PC-3 (cell line): ENCODE measurements at regions not wholly inside any gene's neighbourhood (a gene's known extent, or its start where the extent isn't known, plus 50 kb on each side); places are given as distances from the start of the nearest gene placed in this dataset.

Source experiments
- ATAC-seq: fragments of 200-7000 bp; cut with Tn5 transposase; 2 replicates; pipeline ENCODE4 v1.9.1; 2020; ENCODE audit warnings: mild to moderate bottlenecking, moderate library complexity
- BruUV-seq: library from RNA; stranded (reverse); fragments of 400-500 nt; replicated peaks from 2 replicates; lab custom pipeline; 2021; lab: Mats Ljungman, UMichigan
- CTCF ChIA-PET: fragments of 300-600 bp; sonication (Branson Sonifier 250); formaldehyde crosslinking; loops from one replicate; lab custom pipeline; 2022; ENCODE audit warnings: antibody characterized with exemption; lab: Charles Lee
- POLR2A ChIA-PET: fragments of 300-600 bp; sonication (Branson Sonifier 250); formaldehyde crosslinking; loops from one replicate; lab custom pipeline; 2022; ENCODE audit warnings: antibody characterized with exemption; ENCODE audit not compliant: unreplicated experiment; lab: Charles Lee
- DNase-seq: peaks from one replicate; pipeline ENCODE4 v3.0.0-alpha.2; 2015
- H2AFZ ChIP-seq: fragments of 300-600 bp; sonication (generic); 2 replicates; pipeline ENCODE4 v1.6.0; 2016; ENCODE audit warnings: antibody characterized with exemption, low read length
- H3F3A ChIP-seq: fragments of 300-600 bp; sonication (generic); one replicate; pipeline ENCODE4 v1.6.0; 2017; ENCODE audit warnings: antibody characterized with exemption, low read length, control low read depth, mild to moderate bottlenecking; ENCODE audit not compliant: unreplicated experiment
- H3K27ac ChIP-seq: fragments of 300-600 bp; sonication (generic); 2 replicates; pipeline ENCODE4 v1.5.1; 2016; ENCODE audit warnings: mild to moderate bottlenecking, low read length
- H3K27me3 ChIP-seq: fragments of 300-600 bp; sonication (generic); 2 replicates; pipeline ENCODE4 v1.6.1; 2016; ENCODE audit warnings: low read length, mixed read lengths
- H3K36me3 ChIP-seq: fragments of 300-600 bp; sonication (generic); 2 replicates; pipeline ENCODE4 v1.6.1; 2016; ENCODE audit warnings: low read depth, mixed run types, low read length, mixed read lengths
- H3K4me1 ChIP-seq: fragments of 300-600 bp; sonication (generic); 2 replicates; pipeline ENCODE4 v1.5.1; 2016; ENCODE audit warnings: low read length; ENCODE audit not compliant: insufficient read depth
- H3K4me2 ChIP-seq: fragments of 300-600 bp; sonication (generic); 2 replicates; pipeline ENCODE4 v1.6.0; 2016; ENCODE audit warnings: low read length
- H3K4me3 ChIP-seq: fragments of 300-600 bp; sonication (generic); 2 replicates; pipeline ENCODE4 v1.5.1; 2016; ENCODE audit warnings: mild to moderate bottlenecking, low read length, mixed read lengths
- H3K79me2 ChIP-seq: fragments of 300-600 bp; sonication (generic); 2 replicates; pipeline ENCODE4 v1.6.1; 2017; ENCODE audit warnings: low read length, mixed read lengths
- H3K9ac ChIP-seq: fragments of 300-600 bp; sonication (generic); 2 replicates; pipeline ENCODE4 v1.6.0; 2016; ENCODE audit warnings: mild to moderate bottlenecking, low read length
- H3K9me2 ChIP-seq: fragments of 300-600 bp; sonication (generic); replicated peaks from 2 replicates; pipeline ENCODE4 v1.6.1; 2016; ENCODE audit warnings: mixed run types, low read length, mixed read lengths
- H3K9me3 ChIP-seq: fragments of 300-600 bp; sonication (generic); 2 replicates; pipeline ENCODE4 v1.6.1; 2016; ENCODE audit warnings: low read length, mixed read lengths
- H4K20me1 ChIP-seq: fragments of 300-600 bp; sonication (generic); 2 replicates; pipeline ENCODE4 v1.6.1; 2016; ENCODE audit warnings: low read length, mixed read lengths
- EZH2 ChIP-seq: fragments of 300-600 bp; sonication (generic); IDR thresholded peaks from one replicate; pipeline ENCODE4 v1.6.1; 2017; ENCODE audit warnings: antibody characterized with exemption, mild to moderate bottlenecking, low read length; ENCODE audit not compliant: unreplicated experiment
- EZH2phosphoT487 ChIP-seq: fragments of 300-600 bp; sonication (generic); IDR thresholded peaks from 2 replicates; pipeline ENCODE4 v1.6.1; 2018; ENCODE audit warnings: mild to moderate bottlenecking, antibody characterized with exemption, low read length, borderline replicate concordance
- intact Hi-C: fragments of 100-400 bp; cut with micrococcal nuclease; formaldehyde crosslinking; loops from 2 replicates; pipeline ENCODE4 v1.9.0; 2023
- TF ChIP-seq, protein P1 (sequence below): fragments of 300-600 bp; sonication (generic); conservative IDR thresholded peaks from 2 replicates; pipeline ENCODE4 v1.5.1; 2017; ENCODE audit warnings: antibody characterized with exemption, low read depth, mild to moderate bottlenecking, low read length

DNA sequence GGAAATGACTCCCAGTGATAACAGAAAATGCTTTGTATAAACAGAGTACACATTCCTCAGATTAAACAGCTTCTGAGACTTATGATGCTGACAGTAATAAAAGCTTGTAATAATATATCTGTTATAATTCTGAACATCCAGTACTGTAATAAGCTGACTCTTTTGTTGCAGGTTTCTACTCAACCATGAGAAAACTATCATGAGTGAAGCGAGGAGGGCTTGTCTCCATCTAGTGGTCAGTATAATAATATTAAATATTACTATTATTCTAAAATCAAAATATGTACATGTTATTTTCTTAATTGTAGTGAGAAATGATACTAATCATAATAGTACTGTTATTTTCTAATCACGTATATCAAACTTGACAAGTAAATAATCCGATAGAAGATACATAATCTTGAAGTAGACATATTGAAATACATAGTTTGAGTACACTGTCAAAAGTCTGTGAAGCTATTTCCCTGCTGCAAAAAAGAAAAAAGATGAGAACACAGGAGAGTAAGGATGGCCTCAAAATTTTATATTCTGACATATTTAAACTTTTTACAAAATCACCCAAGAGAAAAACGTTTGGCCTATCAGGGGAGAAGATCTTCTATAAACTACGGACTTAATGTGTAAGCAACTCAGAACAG is 183.1 kb downstream of the MOXD1 start:
- Histone ChIP-seq H2AFZ (no peak overlapping the region), H3K4me2 (no peak overlapping the region), H3K9me2 (no peaks in the 10 kb centered on the region), H3K4me1 (no peaks in the 10 kb centered on the region), H3K27ac (no peak overlapping the region), H3K36me3 (no peaks in the 10 kb centered on the region), H3K27me3 (no peaks in the 10 kb centered on the region), H4K20me1 (no peaks in the 10 kb centered on the region), H3K79me2 (no peaks in the 10 kb centered on the region), H3F3A (no peaks in the 10 kb centered on the region), H3K4me3 (no peak overlapping the region), H3K9me3 (no peaks in the 10 kb centered on the region), H3K9ac (no peak overlapping the region)
- DNase-seq (peak; percentile 42), ATAC-seq (no peak; the same call in 1 of the 2 replicates)
- intact Hi-C loops = loop anchor here (2.0 to 5.0 kb wide), 3 partner anchors 49 to 293 kb away; partner anchors contain the start of gene CCN2
- ChIA-PET CTCF (interaction anchor here (0.9 to 1.1 kb wide), 2 partner anchors 257 to 293 kb away, joined by 4 read pairs; no protein-coding TSS in a partner anchor), POLR2A (no interaction called here)
- BruUV-seq = no TSS peak
- TF ChIP-seq, protein P1, sequence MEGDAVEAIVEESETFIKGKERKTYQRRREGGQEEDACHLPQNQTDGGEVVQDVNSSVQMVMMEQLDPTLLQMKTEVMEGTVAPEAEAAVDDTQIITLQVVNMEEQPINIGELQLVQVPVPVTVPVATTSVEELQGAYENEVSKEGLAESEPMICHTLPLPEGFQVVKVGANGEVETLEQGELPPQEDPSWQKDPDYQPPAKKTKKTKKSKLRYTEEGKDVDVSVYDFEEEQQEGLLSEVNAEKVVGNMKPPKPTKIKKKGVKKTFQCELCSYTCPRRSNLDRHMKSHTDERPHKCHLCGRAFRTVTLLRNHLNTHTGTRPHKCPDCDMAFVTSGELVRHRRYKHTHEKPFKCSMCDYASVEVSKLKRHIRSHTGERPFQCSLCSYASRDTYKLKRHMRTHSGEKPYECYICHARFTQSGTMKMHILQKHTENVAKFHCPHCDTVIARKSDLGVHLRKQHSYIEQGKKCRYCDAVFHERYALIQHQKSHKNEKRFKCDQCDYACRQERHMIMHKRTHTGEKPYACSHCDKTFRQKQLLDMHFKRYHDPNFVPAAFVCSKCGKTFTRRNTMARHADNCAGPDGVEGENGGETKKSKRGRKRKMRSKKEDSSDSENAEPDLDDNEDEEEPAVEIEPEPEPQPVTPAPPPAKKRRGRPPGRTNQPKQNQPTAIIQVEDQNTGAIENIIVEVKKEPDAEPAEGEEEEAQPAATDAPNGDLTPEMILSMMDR = peak; percentile 36
- no peak for TF ChIP-seq EZH2phosphoT487

DNA sequence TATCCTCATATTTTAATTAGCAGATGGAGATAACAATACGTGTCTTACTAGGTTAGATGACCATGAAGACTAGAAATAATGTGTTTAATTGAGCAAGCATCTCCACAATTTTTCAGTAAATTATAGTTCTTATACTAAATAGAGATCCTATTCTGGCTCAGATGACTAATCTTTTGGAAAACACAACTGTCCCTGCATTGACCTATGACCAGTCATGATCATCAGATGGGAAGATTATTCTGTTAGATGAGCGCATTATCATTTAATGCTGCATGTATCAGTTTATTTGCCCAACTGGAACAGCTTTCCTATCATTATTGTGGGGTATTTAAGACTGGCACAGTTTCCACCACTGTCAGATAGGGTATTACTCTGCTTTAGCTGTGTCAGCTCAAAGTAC is 185.5 kb downstream of the MOXD1 start:
- BruUV-seq = no TSS peak
- H3K4me1 ChIP-seq = no peaks in the 10 kb centered on the region

DNA sequence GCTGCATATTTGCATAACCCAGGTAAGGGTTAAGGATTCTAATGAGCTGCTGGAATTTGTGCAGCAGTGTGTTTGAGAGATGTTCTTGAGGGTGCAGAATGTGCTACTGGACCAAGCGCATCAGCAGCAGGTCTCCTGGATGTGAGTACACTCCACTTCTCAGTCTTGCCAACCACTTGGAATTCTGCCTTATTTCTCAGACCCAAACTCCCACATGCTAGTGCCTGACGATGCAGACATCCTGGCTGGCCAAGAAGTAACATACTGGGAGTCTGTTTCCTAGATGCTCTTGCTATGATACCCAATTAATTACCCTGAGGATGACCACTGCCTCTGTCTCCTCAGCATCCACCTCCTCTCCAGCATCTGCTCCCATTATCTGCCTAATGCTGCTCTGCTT is 186.6 kb downstream of the MOXD1 start:
- no peak for ATAC-seq
- no peak overlapping the region for H3K27ac ChIP-seq
- no peaks in the 10 kb centered on the region for H4K20me1 ChIP-seq
- BruUV-seq = no TSS peak
- H3F3A ChIP-seq = no peaks in the 10 kb centered on the region
- TF ChIP-seq EZH2 (no peak), EZH2phosphoT487 (no peak)
- TF ChIP-seq, protein P1 = no peak
- H3K4me1 ChIP-seq = 0 out of 2 replicates have a peak, but pooled peaks cover under 1% of the 10 kb centered on the region
- H3K36me3 ChIP-seq = no peaks in the 10 kb centered on the region
- H2AFZ ChIP-seq = no peak overlapping the region
- no peak overlapping the region for H3K4me3 ChIP-seq
- H3K9me2 ChIP-seq = no peaks in the 10 kb centered on the region
- DNase-seq = no peak
- H3K27me3 ChIP-seq = no peaks in the 10 kb centered on the region
- H3K9me3 ChIP-seq = no peaks in the 10 kb centered on the region
- intact Hi-C loops = loop anchor here (5.0 kb wide), 1 partner anchor 262 kb away; the partner anchor contains the start of gene CCN2
- POLR2A ChIA-PET = no interaction called here
- H3K4me2 ChIP-seq = no peak overlapping the region
- H3K79me2 ChIP-seq = no peaks in the 10 kb centered on the region
- CTCF ChIA-PET = no interaction called here
- H3K9ac ChIP-seq = no peak overlapping the region

More for the DNA sequence above, 185.5 kb downstream of the MOXD1 start:
- Histone ChIP-seq H3K27ac (no peak overlapping the region), H3K36me3 (no peaks in the 10 kb centered on the region), H3K79me2 (no peaks in the 10 kb centered on the region), H3K9me3 (no peaks in the 10 kb centered on the region), H3F3A (no peaks in the 10 kb centered on the region), H3K27me3 (no peaks in the 10 kb centered on the region), H3K4me2 (no peak overlapping the region), H3K9me2 (no peaks in the 10 kb centered on the region), H2AFZ (no peak overlapping the region), H4K20me1 (no peaks in the 10 kb centered on the region), H3K4me3 (no peak overlapping the region), H3K9ac (no peak overlapping the region)
- ATAC-seq (no peak), DNase-seq (no peak)
- CTCF ChIA-PET = no interaction called here
- intact Hi-C loops = loop anchor here (5.0 kb wide), 1 partner anchor 264 kb away; the partner anchor contains the start of gene CCN2
- POLR2A ChIA-PET = no interaction called here
- TF ChIP-seq EZH2phosphoT487 (no peak), EZH2 (no peak)
- TF ChIP-seq, protein P1 = no peak
